ENCODE measurements at regions not wholly inside any gene's neighbourhood (a gene's known extent, or its start where the extent isn't known, plus 50 kb on each side); places are given as distances from the start of the nearest gene placed in this dataset.

DNA sequence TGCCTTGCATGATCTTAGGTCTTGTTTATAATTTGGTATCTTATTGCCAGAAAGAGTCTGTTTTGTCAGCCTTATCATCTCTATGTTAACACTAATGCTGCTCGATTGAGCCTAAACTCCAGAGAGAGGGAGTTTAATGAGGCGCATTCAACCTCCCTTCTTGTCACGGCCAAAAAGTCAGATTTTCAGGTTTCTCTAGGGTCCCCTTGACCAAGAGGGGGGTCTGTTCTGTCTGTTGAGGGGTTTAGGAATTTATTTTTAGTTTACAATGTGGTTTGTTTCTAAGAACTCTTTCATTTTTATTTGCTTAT is 285.7 kb upstream of the VWC2 start:
- H3K4me1 Mint-ChIP-seq (ENCODE audit: low read depth, unreplicated experiment), result peaks cover 2% of the 10 kb centered on the region
- FAIRE-seq, result no peak
- H3K9me3 ChIP-seq (ENCODE audit: insufficient read depth, low read depth, low read length), result peaks cover 3% of the 10 kb centered on the region

DNA sequence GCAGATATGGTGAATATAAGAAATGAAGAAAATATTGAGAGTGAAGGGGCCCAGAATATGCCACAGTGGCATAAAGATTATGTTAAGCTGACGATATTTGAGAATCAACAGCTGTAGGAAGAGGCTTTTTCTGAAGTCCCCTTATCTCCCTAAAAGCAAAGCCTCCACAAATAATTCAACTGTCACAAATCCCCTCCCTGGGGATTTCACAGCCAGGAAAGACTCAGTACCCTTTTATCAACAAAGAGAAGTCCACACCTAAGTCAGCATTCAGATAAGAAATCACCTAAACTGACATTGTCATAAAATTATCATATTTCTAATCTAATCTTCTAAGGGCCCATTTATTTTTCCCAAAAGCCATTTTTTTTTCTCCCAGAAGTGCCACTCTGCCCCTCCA is 284.9 kb upstream of the VWC2 start:
- Mint-ChIP-seq H3K27me3 (ENCODE audit: low read depth, unreplicated experiment) (no peaks in the 10 kb centered on the region), H3K9me3 (ENCODE audit: unreplicated experiment) (no peaks in the 10 kb centered on the region), H3K4me1 (ENCODE audit: low read depth, unreplicated experiment) (peaks cover under 1% of the 10 kb centered on the region), H3K4me3 (ENCODE audit: unreplicated experiment) (no peak overlapping the region), H3K36me3 (ENCODE audit: low read depth, unreplicated experiment) (no peaks in the 10 kb centered on the region), H3K27ac (ENCODE audit: unreplicated experiment) (no peak overlapping the region)
- H3K4me2 ChIP-seq (ENCODE audit: low read length), result no peak overlapping the region
- no peak overlapping the region for H3K4me3 ChIP-seq (ENCODE audit: insufficient read depth, low read depth, low read length)
- H3K4me1 ChIP-seq (ENCODE audit: insufficient read depth, low read length), result no peaks in the 10 kb centered on the region
- FAIRE-seq (no peak), DNase-seq (ENCODE audit: low read depth) (no peak)
- H2AFZ ChIP-seq (ENCODE audit: low read depth, low read length), result no peak overlapping the region
- no peaks in the 10 kb centered on the region for H3K79me2 ChIP-seq (ENCODE audit: insufficient read depth, low read length)
- peaks cover 3% of the 10 kb centered on the region for H3K9me3 ChIP-seq (ENCODE audit: insufficient read depth, low read depth, low read length)
- H3K9ac ChIP-seq (ENCODE audit: low read length), result no peak overlapping the region
- TF ChIP-seq, protein P1, sequence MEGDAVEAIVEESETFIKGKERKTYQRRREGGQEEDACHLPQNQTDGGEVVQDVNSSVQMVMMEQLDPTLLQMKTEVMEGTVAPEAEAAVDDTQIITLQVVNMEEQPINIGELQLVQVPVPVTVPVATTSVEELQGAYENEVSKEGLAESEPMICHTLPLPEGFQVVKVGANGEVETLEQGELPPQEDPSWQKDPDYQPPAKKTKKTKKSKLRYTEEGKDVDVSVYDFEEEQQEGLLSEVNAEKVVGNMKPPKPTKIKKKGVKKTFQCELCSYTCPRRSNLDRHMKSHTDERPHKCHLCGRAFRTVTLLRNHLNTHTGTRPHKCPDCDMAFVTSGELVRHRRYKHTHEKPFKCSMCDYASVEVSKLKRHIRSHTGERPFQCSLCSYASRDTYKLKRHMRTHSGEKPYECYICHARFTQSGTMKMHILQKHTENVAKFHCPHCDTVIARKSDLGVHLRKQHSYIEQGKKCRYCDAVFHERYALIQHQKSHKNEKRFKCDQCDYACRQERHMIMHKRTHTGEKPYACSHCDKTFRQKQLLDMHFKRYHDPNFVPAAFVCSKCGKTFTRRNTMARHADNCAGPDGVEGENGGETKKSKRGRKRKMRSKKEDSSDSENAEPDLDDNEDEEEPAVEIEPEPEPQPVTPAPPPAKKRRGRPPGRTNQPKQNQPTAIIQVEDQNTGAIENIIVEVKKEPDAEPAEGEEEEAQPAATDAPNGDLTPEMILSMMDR (IDR thresholded peaks at IDR 0.05; ENCODE audit: insufficient read depth, low read depth, low read length), result no peak
- TF ChIP-seq EZH2 (IDR thresholded peaks at IDR 0.05; ENCODE audit: insufficient read depth, low read length), result no peak
- H4K20me1 ChIP-seq (ENCODE audit: insufficient read depth, low read length), result no peaks in the 10 kb centered on the region
- no peak overlapping the region for H3K27ac ChIP-seq (ENCODE audit: low read depth, low read length)
- H3K36me3 ChIP-seq (ENCODE audit: insufficient read depth, low read length), result no peaks in the 10 kb centered on the region
- no peaks in the 10 kb centered on the region for H3K27me3 ChIP-seq (ENCODE audit: insufficient read depth, low read length)

More for the DNA sequence above, 285.7 kb upstream of the VWC2 start:
- Histone ChIP-seq H3K4me1 (ENCODE audit: insufficient read depth, low read length) (no peaks in the 10 kb centered on the region), H3K4me3 (ENCODE audit: insufficient read depth, low read depth, low read length) (no peak overlapping the region), H4K20me1 (ENCODE audit: insufficient read depth, low read length) (no peaks in the 10 kb centered on the region), H3K4me2 (ENCODE audit: low read length) (no peak overlapping the region), H3K79me2 (ENCODE audit: insufficient read depth, low read length) (no peaks in the 10 kb centered on the region), H3K27me3 (ENCODE audit: insufficient read depth, low read length) (no peaks in the 10 kb centered on the region), H3K36me3 (ENCODE audit: insufficient read depth, low read length) (no peaks in the 10 kb centered on the region), H3K9ac (ENCODE audit: low read length) (no peak overlapping the region), H2AFZ (ENCODE audit: low read depth, low read length) (no peak overlapping the region), H3K27ac (ENCODE audit: low read depth, low read length) (no peak overlapping the region)
- H3K36me3 Mint-ChIP-seq (ENCODE audit: low read depth, unreplicated experiment), result no peaks in the 10 kb centered on the region
- TF ChIP-seq, protein P1 (IDR thresholded peaks at IDR 0.05; ENCODE audit: insufficient read depth, low read depth, low read length), result no peak
- TF ChIP-seq EZH2 (IDR thresholded peaks at IDR 0.05; ENCODE audit: insufficient read depth, low read length), result no peak
- H3K27ac Mint-ChIP-seq (ENCODE audit: unreplicated experiment), result no peak overlapping the region
- no peaks in the 10 kb centered on the region for H3K9me3 Mint-ChIP-seq (ENCODE audit: unreplicated experiment)
- H3K27me3 Mint-ChIP-seq (ENCODE audit: low read depth, unreplicated experiment), result no peaks in the 10 kb centered on the region
- no peak overlapping the region for H3K4me3 Mint-ChIP-seq (ENCODE audit: unreplicated experiment)
- DNase-seq (ENCODE audit: low read depth), result no peak

DNA sequence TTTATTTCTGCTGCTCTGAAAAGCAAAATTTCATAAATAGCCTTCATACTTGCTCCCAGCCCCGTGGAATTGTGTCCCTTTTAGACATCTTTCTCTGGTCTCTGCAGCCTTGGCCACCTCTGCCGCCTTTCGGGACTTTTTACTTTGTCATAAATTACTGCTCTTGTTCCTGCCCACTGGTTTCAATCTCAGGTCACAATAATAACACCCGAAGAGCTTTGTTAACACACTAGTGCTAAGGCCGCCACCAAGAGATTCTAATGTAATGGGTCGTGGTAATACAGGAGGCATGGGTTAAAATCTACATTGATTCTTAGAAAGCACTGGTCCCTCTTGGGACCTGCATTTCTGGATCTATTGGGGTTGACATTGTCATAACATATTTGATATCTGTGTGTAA is 276.0 kb upstream of the VWC2 start:
- Mint-ChIP-seq H3K27ac (ENCODE audit: unreplicated experiment) (no peak overlapping the region), H3K36me3 (ENCODE audit: low read depth, unreplicated experiment) (no peaks in the 10 kb centered on the region), H3K4me1 (ENCODE audit: low read depth, unreplicated experiment) (no peaks in the 10 kb centered on the region), H3K27me3 (ENCODE audit: low read depth, unreplicated experiment) (peaks cover 1% of the 10 kb centered on the region), H3K4me3 (ENCODE audit: unreplicated experiment) (no peak overlapping the region), H3K9me3 (ENCODE audit: unreplicated experiment) (no peaks in the 10 kb centered on the region)
- TF ChIP-seq EZH2 (IDR thresholded peaks at IDR 0.05; ENCODE audit: insufficient read depth, low read length), result no peak
- TF ChIP-seq, protein P1 (IDR thresholded peaks at IDR 0.05; ENCODE audit: insufficient read depth, low read depth, low read length), result no peak
- no peaks in the 10 kb centered on the region for H3K4me1 ChIP-seq (ENCODE audit: insufficient read depth, low read length)
- H3K79me2 ChIP-seq (ENCODE audit: insufficient read depth, low read length), result no peaks in the 10 kb centered on the region
- no peak overlapping the region for H3K4me3 ChIP-seq (ENCODE audit: insufficient read depth, low read depth, low read length)
- H3K4me2 ChIP-seq (ENCODE audit: low read length), result no peak overlapping the region
- no peaks in the 10 kb centered on the region for H3K27me3 ChIP-seq (ENCODE audit: insufficient read depth, low read length)
- DNase-seq (ENCODE audit: low read depth) (no peak), FAIRE-seq (no peak)
- H2AFZ ChIP-seq (ENCODE audit: low read depth, low read length), result no peak overlapping the region
- H3K36me3 ChIP-seq (ENCODE audit: insufficient read depth, low read length), result no peaks in the 10 kb centered on the region
- no peaks in the 10 kb centered on the region for H4K20me1 ChIP-seq (ENCODE audit: insufficient read depth, low read length)
- no peak overlapping the region for H3K9ac ChIP-seq (ENCODE audit: low read length)
- H3K9me3 ChIP-seq (ENCODE audit: insufficient read depth, low read depth, low read length), result no peaks in the 10 kb centered on the region
- no peak overlapping the region for H3K27ac ChIP-seq (ENCODE audit: low read depth, low read length)

All from astrocyte (in vitro differentiated cells and primary cell).